ENCODE measurements at regions not wholly inside any gene's neighbourhood (a gene's known extent, or its start where the extent isn't known, plus 50 kb on each side); places are given as distances from the start of the nearest gene placed in this dataset.

DNA sequence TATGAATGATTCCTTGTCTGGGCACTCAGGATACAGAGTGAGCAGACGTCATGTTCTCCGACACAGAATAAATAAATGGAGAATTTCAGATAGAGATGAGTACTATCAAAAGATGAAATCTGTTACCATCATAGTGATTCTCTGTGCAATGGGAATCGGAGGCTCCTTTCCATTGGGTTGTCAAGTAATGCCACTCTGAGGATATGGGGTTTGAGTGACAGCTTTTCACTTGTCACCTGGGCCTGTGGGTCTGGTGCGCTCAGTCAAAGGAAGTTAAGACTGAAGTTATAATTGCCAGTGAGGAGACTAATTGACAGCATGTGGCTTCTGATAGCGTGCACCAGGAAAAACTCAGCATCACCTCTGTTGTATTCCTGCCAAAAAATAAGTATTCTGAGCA is 387.2 kb downstream of the SOX11 start:
- H3K27me3 Mint-ChIP-seq: no peaks in the 10 kb centered on the region
- ChIA-PET CTCF (no interaction called here), POLR2A (no interaction called here)
- H3K4me1 Mint-ChIP-seq: no peaks in the 10 kb centered on the region
- no peaks in the 10 kb centered on the region for H3K36me3 Mint-ChIP-seq (ENCODE audit: low read depth)
- no peak overlapping the region for H3K4me3 Mint-ChIP-seq
- H3K27ac Mint-ChIP-seq: no peak overlapping the region
- DNase-seq (no peak), ATAC-seq (no peak)
- intact Hi-C loops (cut with DNase I, micrococcal nuclease): no loop called here
- H3K9me3 Mint-ChIP-seq (ENCODE audit: low read depth): no peaks in the 10 kb centered on the region

DNA sequence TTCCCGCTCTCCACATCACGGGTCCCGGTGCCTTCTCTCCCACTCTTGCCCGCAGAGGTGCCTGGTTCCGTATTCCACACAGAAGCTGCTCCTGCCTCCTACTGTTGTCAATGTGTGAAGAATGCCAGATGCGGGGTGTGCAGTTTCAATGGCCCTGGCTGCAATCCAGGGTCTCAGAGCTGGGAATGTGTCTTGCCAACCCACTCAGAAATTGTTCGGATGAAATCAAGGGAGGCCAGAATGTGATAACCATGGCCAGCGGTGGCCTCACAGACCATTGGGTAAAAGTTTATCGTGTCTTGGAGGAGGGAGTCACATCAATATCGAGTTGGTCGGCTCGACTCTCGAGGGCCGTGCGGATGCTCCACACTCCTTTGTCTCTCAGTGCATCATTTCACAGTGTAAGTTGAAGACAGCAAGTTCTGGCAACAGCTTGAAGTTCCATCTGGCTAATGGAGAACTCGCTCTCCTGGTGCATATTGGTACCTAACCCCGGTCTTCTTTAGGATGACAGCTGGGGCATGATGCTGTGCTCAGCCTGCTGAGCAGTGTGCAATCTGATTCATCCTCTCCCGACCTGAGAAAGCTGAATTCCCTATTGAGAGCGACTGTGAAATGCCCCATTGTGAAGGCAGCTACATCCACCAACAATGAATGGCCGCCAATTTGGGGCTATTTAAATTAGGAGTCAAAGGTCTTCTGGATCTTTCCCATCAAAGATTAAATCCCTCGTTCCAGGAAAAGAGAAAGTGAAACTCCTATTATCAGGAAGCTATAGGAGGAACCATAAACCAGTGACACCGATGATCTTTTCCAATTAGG is 389.0 kb downstream of the SOX11 start:
- ChIA-PET CTCF (no interaction called here), POLR2A (no interaction called here)
- intact Hi-C loops (cut with DNase I, micrococcal nuclease): no loop called here
- H3K36me3 Mint-ChIP-seq (ENCODE audit: low read depth): no peaks in the 10 kb centered on the region
- H3K27me3 Mint-ChIP-seq: no peaks in the 10 kb centered on the region
- DNase-seq (no peak), ATAC-seq (no peak)
- no peak overlapping the region for H3K4me3 Mint-ChIP-seq
- no peaks in the 10 kb centered on the region for H3K4me1 Mint-ChIP-seq
- no peak overlapping the region for H3K27ac Mint-ChIP-seq
- no peaks in the 10 kb centered on the region for H3K9me3 Mint-ChIP-seq (ENCODE audit: low read depth)

GRCh38 chr2:6081955-6082624 is 389.9 kb downstream of the SOX11 start:
- H3K27me3 Mint-ChIP-seq: no peaks in the 10 kb centered on the region
- intact Hi-C loops (cut with DNase I, micrococcal nuclease): no loop called here
- POLR2A ChIA-PET: no interaction called here
- H3K9me3 Mint-ChIP-seq (ENCODE audit: low read depth): no peaks in the 10 kb centered on the region
- no peaks in the 10 kb centered on the region for H3K36me3 Mint-ChIP-seq (ENCODE audit: low read depth)
- H3K4me1 Mint-ChIP-seq: no peaks in the 10 kb centered on the region
- no peak overlapping the region for H3K27ac Mint-ChIP-seq
- H3K4me3 Mint-ChIP-seq: no peak overlapping the region
- CTCF ChIA-PET: no interaction called here
- DNase-seq: no peak
- no peak for ATAC-seq

DNA sequence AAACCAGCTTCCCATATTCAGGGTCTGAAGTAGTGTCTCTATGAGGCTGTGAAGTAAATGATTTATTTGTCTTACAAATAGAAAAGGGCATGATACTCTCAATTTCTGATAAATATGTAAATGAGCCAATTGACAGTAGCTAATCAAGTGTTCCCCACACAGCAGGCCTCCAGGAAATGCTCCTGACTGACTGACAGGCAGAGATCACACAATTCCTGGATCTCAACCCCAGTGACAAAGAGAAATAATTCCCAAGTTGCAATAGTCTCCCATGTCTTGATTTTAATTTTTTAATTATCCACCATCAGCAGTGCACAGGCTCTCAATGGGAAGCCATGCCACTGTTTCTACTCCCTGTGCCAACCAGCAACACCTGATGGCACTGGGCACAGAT is 390.4 kb downstream of the SOX11 start:
- ChIA-PET CTCF (interaction anchor here (0.7 kb wide), 1 partner anchor 112 kb away, joined by 3 read pairs; no protein-coding TSS in a partner anchor), POLR2A (no interaction called here)
- intact Hi-C loops (cut with DNase I, micrococcal nuclease): no loop called here
- H3K4me3 Mint-ChIP-seq: no peak overlapping the region
- no peaks in the 10 kb centered on the region for H3K4me1 Mint-ChIP-seq
- no peak overlapping the region for H3K27ac Mint-ChIP-seq
- no peaks in the 10 kb centered on the region for H3K27me3 Mint-ChIP-seq
- H3K36me3 Mint-ChIP-seq (ENCODE audit: low read depth): no peaks in the 10 kb centered on the region
- no peaks in the 10 kb centered on the region for H3K9me3 Mint-ChIP-seq (ENCODE audit: low read depth)
- ATAC-seq (no peak), DNase-seq (no peak)

- Mint-ChIP-seq H3K27me3 (no peaks in the 10 kb centered on the region), H3K4me1 (no peaks in the 10 kb centered on the region), H3K27ac (no peak overlapping the region), H3K9me3 (ENCODE audit: low read depth) (no peaks in the 10 kb centered on the region), H3K36me3 (ENCODE audit: low read depth) (no peaks in the 10 kb centered on the region), H3K4me3 (no peak overlapping the region)
- intact Hi-C loops (cut with DNase I, micrococcal nuclease): no loop called here
- CTCF ChIA-PET: interaction anchor here (0.7 kb wide), 1 partner anchor 111 kb away, joined by 3 read pairs; no protein-coding TSS in a partner anchor
- POLR2A ChIA-PET: no interaction called here
- ATAC-seq (no peak), DNase-seq (no peak)
Measured at GRCh38 chr2:6083136-6083535, 391.0 kb downstream of the SOX11 start.

GRCh38 chr2:6089474-6089873 is 397.3 kb downstream of the SOX11 start:
- CTCF ChIA-PET: interaction anchor here (0.6 kb wide), 1 partner anchor 179 kb away, joined by 3 read pairs; no protein-coding TSS in a partner anchor

DNA sequence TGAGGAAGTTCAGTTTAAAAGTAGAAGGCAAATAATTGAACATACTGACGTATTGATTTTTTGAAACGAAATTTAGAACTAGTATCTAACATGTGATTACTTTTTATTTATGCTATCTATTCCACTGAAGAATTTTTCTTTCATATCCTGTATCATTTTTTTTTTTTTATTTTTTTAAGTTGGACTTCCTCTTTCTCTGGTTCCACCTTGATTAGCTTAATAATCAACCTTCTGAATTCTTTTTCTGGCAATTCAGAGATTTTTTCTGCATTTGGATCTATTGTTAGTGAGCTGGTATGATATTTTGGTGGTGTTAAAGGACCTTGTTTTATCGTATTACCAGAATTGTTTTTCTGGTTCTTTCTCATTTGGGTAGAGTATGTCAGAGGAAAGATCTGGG is 411.2 kb downstream of the SOX11 start:
- H3K27me3 Mint-ChIP-seq: no peaks in the 10 kb centered on the region
- no peak overlapping the region for H3K27ac Mint-ChIP-seq
- peaks cover 2% of the 10 kb centered on the region for H3K9me3 Mint-ChIP-seq (ENCODE audit: low read depth)
- ATAC-seq (no peak), DNase-seq (no peak)
- ChIA-PET CTCF (no interaction called here), POLR2A (no interaction called here)
- intact Hi-C loops (cut with DNase I, micrococcal nuclease): no loop called here
- no peaks in the 10 kb centered on the region for H3K4me1 Mint-ChIP-seq
- H3K4me3 Mint-ChIP-seq: no peak overlapping the region
- H3K36me3 Mint-ChIP-seq (ENCODE audit: low read depth): no peaks in the 10 kb centered on the region

More at GRCh38 chr2:6089474-6089873, 397.3 kb downstream of the SOX11 start:
- H3K36me3 Mint-ChIP-seq (ENCODE audit: low read depth): no peaks in the 10 kb centered on the region
- no peak overlapping the region for H3K4me3 Mint-ChIP-seq
- DNase-seq (no peak), ATAC-seq (no peak)
- H3K27me3 Mint-ChIP-seq: no peaks in the 10 kb centered on the region
- H3K9me3 Mint-ChIP-seq (ENCODE audit: low read depth): no peaks in the 10 kb centered on the region
- H3K27ac Mint-ChIP-seq: no peak overlapping the region
- POLR2A ChIA-PET: no interaction called here
- H3K4me1 Mint-ChIP-seq: no peaks in the 10 kb centered on the region
- intact Hi-C loops (cut with DNase I, micrococcal nuclease): no loop called here

GRCh38 chr2:6103949-6104348 is 411.8 kb downstream of the SOX11 start:
- DNase-seq: peak; percentile 12
- Mint-ChIP-seq H3K9me3 (ENCODE audit: low read depth) (no peaks in the 10 kb centered on the region), H3K36me3 (ENCODE audit: low read depth) (no peaks in the 10 kb centered on the region), H3K4me1 (no peaks in the 10 kb centered on the region), H3K4me3 (no peak overlapping the region), H3K27me3 (no peaks in the 10 kb centered on the region), H3K27ac (no peak overlapping the region)
- intact Hi-C loops (cut with DNase I, micrococcal nuclease): no loop called here
- CTCF ChIA-PET: no interaction called here
- no peak for ATAC-seq
- POLR2A ChIA-PET: no interaction called here

DNA sequence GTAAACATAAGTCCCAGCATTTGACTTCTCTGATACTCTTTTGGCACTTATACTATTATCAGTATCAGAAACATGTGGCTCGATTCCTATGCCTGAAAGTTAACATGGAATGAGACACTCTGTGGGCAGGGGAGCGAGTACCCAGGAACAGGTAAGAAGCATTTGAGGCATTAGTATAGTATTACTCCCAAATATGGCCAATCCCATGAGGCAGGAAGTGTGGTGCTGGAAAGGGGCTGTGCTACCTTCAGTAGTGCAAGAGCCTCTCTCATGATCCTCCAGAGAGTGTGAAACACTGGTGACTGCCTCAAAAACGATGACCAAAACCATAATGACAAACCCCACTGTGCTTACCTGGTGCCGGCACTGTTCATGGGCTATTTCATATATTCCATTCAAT is 415.1 kb downstream of the SOX11 start:
- intact Hi-C loops (cut with DNase I, micrococcal nuclease): no loop called here
- POLR2A ChIA-PET: no interaction called here
- no peaks in the 10 kb centered on the region for H3K36me3 Mint-ChIP-seq (ENCODE audit: low read depth)
- CTCF ChIA-PET: no interaction called here
- H3K9me3 Mint-ChIP-seq (ENCODE audit: low read depth): no peaks in the 10 kb centered on the region
- H3K4me3 Mint-ChIP-seq: no peak overlapping the region
- no peaks in the 10 kb centered on the region for H3K27me3 Mint-ChIP-seq
- H3K27ac Mint-ChIP-seq: no peak overlapping the region
- H3K4me1 Mint-ChIP-seq: no peaks in the 10 kb centered on the region
- DNase-seq (no peak), ATAC-seq (no peak)

GRCh38 chr2:6109831-6110230 is 417.6 kb downstream of the SOX11 start:
- ChIA-PET CTCF (no interaction called here), POLR2A (no interaction called here)
- Mint-ChIP-seq H3K27me3 (no peaks in the 10 kb centered on the region), H3K9me3 (ENCODE audit: low read depth) (no peaks in the 10 kb centered on the region), H3K4me1 (no peaks in the 10 kb centered on the region), H3K36me3 (ENCODE audit: low read depth) (no peaks in the 10 kb centered on the region), H3K4me3 (no peak overlapping the region), H3K27ac (no peak overlapping the region)
- intact Hi-C loops (cut with DNase I, micrococcal nuclease): no loop called here
- DNase-seq: no peak
- ATAC-seq: no peak

- CTCF ChIA-PET: no interaction called here
- Mint-ChIP-seq H3K36me3 (ENCODE audit: low read depth) (no peaks in the 10 kb centered on the region), H3K9me3 (ENCODE audit: low read depth) (no peaks in the 10 kb centered on the region), H3K27ac (no peak overlapping the region), H3K27me3 (no peaks in the 10 kb centered on the region), H3K4me3 (no peak overlapping the region), H3K4me1 (no peaks in the 10 kb centered on the region)
- POLR2A ChIA-PET: no interaction called here
- intact Hi-C loops (cut with DNase I, micrococcal nuclease): no loop called here
- DNase-seq (no peak), ATAC-seq (no peak)
Measured at GRCh38 chr2:6111781-6112261, 419.6 kb downstream of the SOX11 start.

GRCh38 chr2:6113786-6114185 is 421.6 kb downstream of the SOX11 start:
- Mint-ChIP-seq H3K9me3 (ENCODE audit: low read depth) (no peaks in the 10 kb centered on the region), H3K4me1 (no peaks in the 10 kb centered on the region), H3K36me3 (ENCODE audit: low read depth) (no peaks in the 10 kb centered on the region), H3K27me3 (no peaks in the 10 kb centered on the region), H3K27ac (no peak overlapping the region), H3K4me3 (no peak overlapping the region)
- DNase-seq (no peak), ATAC-seq (no peak)
- intact Hi-C loops (cut with DNase I, micrococcal nuclease): no loop called here
- POLR2A ChIA-PET: no interaction called here
- CTCF ChIA-PET: no interaction called here
